HCT116 (cell line): ENCODE measurements at regions not wholly inside any gene's neighbourhood (a gene's known extent, or its start where the extent isn't known, plus 50 kb on each side); places are given as distances from the start of the nearest gene placed in this dataset.

Source experiments
- ATAC-seq: fragments of 200-7000 bp; cut with Tn5 transposase; 2 replicates; pipeline ENCODE4 v1.9.1; 2020; ENCODE audit warnings: mild to moderate bottlenecking, moderate library complexity
- BruUV-seq: library from RNA; stranded (reverse); fragments of 400-500 nt; replicated peaks from 2 replicates; lab custom pipeline; 2021; lab: Mats Ljungman, UMichigan
- CTCF ChIA-PET: fragments of 300-600 bp; sonication (Branson Sonifier 250); formaldehyde crosslinking; loops from one replicate; lab custom pipeline; 2021; ENCODE audit warnings: antibody characterized with exemption; lab: Charles Lee
- POLR2A ChIA-PET: fragments of 300-600, 350-600 bp; sonication (Branson Sonifier 250); formaldehyde crosslinking; loops from one replicate; lab custom pipeline; 2021; ENCODE audit warnings: antibody characterized with exemption; lab: Charles Lee
- RAD21 ChIA-PET, 2 experiments: fragments of 300-600 bp; sonication (Branson Sonifier 250); formaldehyde crosslinking; loops; one replicate each; lab custom pipeline; 2023; ENCODE audit warnings: low total read pairs in 2 of 2; ENCODE audit not compliant: uncharacterized antibody in 2 of 2, unreplicated experiment in 2 of 2, low non-redundant PET in 1 of 2; lab: Charles Lee
- DNase-seq: peaks from one replicate; pipeline ENCODE4 v3.0.0-alpha.2; 2010; ENCODE audit warnings: low read depth, low spot score
- H2AFZ ChIP-seq: fragments of 200-600 bp; shearing (Covaris generic), sonication (generic); 2 replicates; pipeline ENCODE4 v1.6.1; 2017; ENCODE audit warnings: low read depth, mixed run types, mixed read lengths, antibody characterized with exemption, low read length; ENCODE audit not compliant: poor library complexity, severe bottlenecking
- H3K27ac ChIP-seq: 2 replicates; pipeline ENCODE4 v1.5.1; 2012; ENCODE audit warnings: low read depth, low read length
- H3K27me3 ChIP-seq: fragments of 200-600 bp; sonication (generic); 2 replicates; pipeline ENCODE4 v1.6.1; 2016; ENCODE audit warnings: mixed run types, low read length, mixed read lengths; ENCODE audit not compliant: insufficient read depth
- H3K36me3 ChIP-seq, 2 experiments: fragments of 200-500 bp in 1 of 2; fragments of 200-600 bp in 1 of 2; sonication (Bioruptor generic) in 1 of 2; sonication (generic) in 1 of 2; 2 replicates each; pipeline versions ENCODE4 v1.5.1 to v1.6.1; 2014 to 2016; ENCODE audit warnings: low read length in 2 of 2, inconsistent platforms in 1 of 2, mixed read lengths in 1 of 2, mixed run types in 1 of 2; ENCODE audit not compliant: insufficient read depth in 2 of 2, control insufficient read depth in 1 of 2
- H3K4me1 ChIP-seq, 2 experiments: fragments of 200-600 bp in 1 of 2; sonication (generic) in 1 of 2; 2 replicates each; pipeline versions ENCODE4 v1.5.1 to v1.6.1; 2012 to 2017; ENCODE audit warnings: low read length in 2 of 2, inconsistent platforms in 1 of 2, mild to moderate bottlenecking in 1 of 2, mixed read lengths in 1 of 2, mixed run types in 1 of 2, moderate library complexity in 1 of 2; ENCODE audit not compliant: insufficient read depth in 2 of 2, control insufficient read depth in 1 of 2
- H3K4me2 ChIP-seq: fragments of 200-600 bp; sonication (generic); 2 replicates; pipeline ENCODE4 v1.6.1; 2017; ENCODE audit warnings: mixed run types, low read length, mixed read lengths
- H3K4me3 ChIP-seq, 2 experiments: fragments of 200-600 bp in 1 of 2; sonication (generic) in 1 of 2; replicated peaks in 1 of 2; 2 replicates each; pipeline ENCODE4 v1.5.1; 2011 to 2016; ENCODE audit warnings: low read length in 2 of 2, control low read depth in 1 of 2, low read depth in 1 of 2, mild to moderate bottlenecking in 1 of 2, mixed read lengths in 1 of 2, mixed run types in 1 of 2
- H3K79me2 ChIP-seq: fragments of 200-600 bp; sonication (generic); 2 replicates; pipeline ENCODE4 v1.6.1; 2017; ENCODE audit warnings: mild to moderate bottlenecking, mixed run types, low read length, moderate library complexity, mixed read lengths; ENCODE audit not compliant: insufficient read depth
- H3K9ac ChIP-seq: fragments of 200-600 bp; sonication (generic); 2 replicates; pipeline ENCODE4 v1.6.1; 2016; ENCODE audit warnings: low read length, mixed read lengths
- H3K9me2 ChIP-seq: fragments of 200-600 bp; sonication (generic), shearing (Covaris generic); 2 replicates; pipeline ENCODE4 v1.6.1; 2017; ENCODE audit warnings: mixed run types, mild to moderate bottlenecking, moderate library complexity; ENCODE audit not compliant: insufficient read depth
- H3K9me3 ChIP-seq, 2 experiments: fragments of 200-500 bp in 1 of 2; fragments of 200-600 bp in 1 of 2; sonication (Bioruptor generic) in 1 of 2; sonication (generic) in 1 of 2; 2 replicates each; pipeline ENCODE4 v1.6.1; 2014 to 2017; ENCODE audit warnings: low read length in 2 of 2, mixed read lengths in 2 of 2, inconsistent platforms in 1 of 2, low read depth in 1 of 2, mild to moderate bottlenecking in 1 of 2, mixed run types in 1 of 2, moderate library complexity in 1 of 2; ENCODE audit not compliant: control insufficient read depth in 1 of 2, insufficient read depth in 1 of 2
- H4K20me1 ChIP-seq: fragments of 200-600 bp; sonication (generic), shearing (Covaris generic); 2 replicates; pipeline ENCODE4 v1.6.1; 2017; ENCODE audit warnings: mixed run types, mild to moderate bottlenecking, moderate library complexity; ENCODE audit not compliant: insufficient read depth
- CBX3 ChIP-seq: IDR thresholded peaks from 2 replicates; pipeline ENCODE4 v1.6.1; 2012; ENCODE audit warnings: low read depth
- EGR1 ChIP-seq: IDR thresholded peaks from 2 replicates; pipeline ENCODE4 v1.6.1; 2012; ENCODE audit warnings: low read depth
- ELF1 ChIP-seq: IDR thresholded peaks from 2 replicates; pipeline ENCODE4 v1.6.1; 2012; ENCODE audit warnings: low read depth, borderline replicate concordance
- EZH2phosphoT487 ChIP-seq: fragments of 200-600 bp; IDR thresholded peaks from 2 replicates; pipeline ENCODE4 v1.6.1; 2018; ENCODE audit warnings: antibody characterized with exemption, borderline replicate concordance
- FOSL1 ChIP-seq: IDR thresholded peaks from 2 replicates; pipeline ENCODE4 v1.6.1; 2012; ENCODE audit warnings: low read depth
- JUND ChIP-seq: IDR thresholded peaks from 2 replicates; pipeline ENCODE4 v1.6.1; 2012
- POLR2AphosphoS5 ChIP-seq: IDR thresholded peaks from 2 replicates; pipeline ENCODE4 v1.6.1; 2011; ENCODE audit warnings: mild to moderate bottlenecking, low read depth, low read length, moderate library complexity
- RAD21 ChIP-seq: IDR thresholded peaks from 2 replicates; pipeline ENCODE4 v1.6.1; 2012; ENCODE audit warnings: low read depth, mild to moderate bottlenecking
- SIN3A ChIP-seq: IDR thresholded peaks from 2 replicates; pipeline ENCODE4 v1.6.1; 2012; ENCODE audit warnings: low read depth
- SP1 ChIP-seq: IDR thresholded peaks from 2 replicates; pipeline ENCODE4 v1.6.1; 2012; ENCODE audit warnings: low read depth
- SRF ChIP-seq: IDR thresholded peaks from 2 replicates; pipeline ENCODE4 v1.6.1; 2012; ENCODE audit warnings: low read depth
- TCF7L2 ChIP-seq: IDR thresholded peaks from 2 replicates; pipeline ENCODE4 v1.7.0; 2011; ENCODE audit warnings: borderline replicate concordance, inconsistent platforms; ENCODE audit not compliant: insufficient read depth, insufficient read length; ENCODE audit errors: extremely low read depth
- YY1 ChIP-seq: IDR thresholded peaks from 2 replicates; pipeline ENCODE4 v1.6.1; 2011; ENCODE audit warnings: low read length, low read depth, moderate library complexity, mild to moderate bottlenecking; ENCODE audit not compliant: insufficient replicate concordance; ENCODE audit errors: extremely low read depth
- ZFX ChIP-seq: fragments of 450-650 bp; IDR thresholded peaks from 2 replicates; pipeline ENCODE4 v1.6.1; 2017
- ZNF274 ChIP-seq: fragments of 200-500 bp; sonication (Bioruptor generic); IDR thresholded peaks from 2 replicates; pipeline ENCODE4 v1.6.1; 2014; ENCODE audit warnings: mild to moderate bottlenecking, low read depth, low read length, inconsistent platforms
- intact Hi-C: fragments of 100-400 bp; cut with micrococcal nuclease; formaldehyde crosslinking; loops from 2 replicates; pipeline ENCODE4 v1.10.0; 2022
- TF ChIP-seq, protein P1 (sequence below): IDR thresholded peaks from 2 replicates; pipeline ENCODE4 v1.6.1; 2012; ENCODE audit warnings: low read depth

DNA sequence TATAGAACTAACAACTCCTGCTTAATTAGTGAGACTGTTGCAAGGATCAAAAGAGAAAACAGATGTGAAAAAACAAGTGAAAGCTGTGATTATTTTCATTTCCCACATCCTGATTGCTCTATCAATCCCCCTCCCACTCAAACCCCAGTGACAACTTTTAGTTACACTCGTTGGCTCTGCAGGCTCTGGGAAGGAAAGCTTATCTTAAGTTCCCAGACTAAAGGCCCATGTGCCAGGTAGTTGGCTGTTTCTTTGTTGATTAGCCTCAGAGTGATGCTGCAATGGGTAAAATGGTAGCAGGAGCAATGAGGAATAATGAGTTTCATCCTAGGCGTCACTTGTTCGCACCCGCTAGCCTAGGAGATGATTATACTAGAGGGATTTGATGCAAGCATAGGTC lies 133.3 kb upstream of the IFNE start:
- BruUV-seq = no TSS peak
- Histone ChIP-seq H2AFZ (no peak overlapping the region), H3K4me1 (peaks cover 82 to 97% of the 10 kb centered on the region in 2 experiments)
- TF ChIP-seq FOSL1 (no peak), POLR2AphosphoS5 (0 out of 2 replicates have a peak, but pooled peaks have one; percentile 8), JUND (no peak), ZNF274 (no peak), RAD21 (0 out of 2 replicates have a peak, but pooled peaks have one; percentile 2)
- TF ChIP-seq, all 23 proteins: peak for 2
- H3K9me3 ChIP-seq = no peaks in the 10 kb centered on the region
- ATAC-seq = peak; percentile 3; the same call in 1 of the 2 replicates
- RAD21 ChIA-PET = no interaction called here
- H3K9ac ChIP-seq = peak overlapping the region; percentile 58
- POLR2A ChIA-PET = interaction anchor here (0.6 to 1.2 kb wide), 8 partner anchors 10 to 94 kb away, joined by 3 to 7 read pairs (median 4); no protein-coding TSS in a partner anchor
- peak overlapping the region; percentile 62 for H3K4me2 ChIP-seq
- no peaks in the 10 kb centered on the region for H3K27me3 ChIP-seq
- H3K36me3 ChIP-seq = no peaks in the 10 kb centered on the region
- peak overlapping the region in 1 of 2 experiments; percentile 29; a peak in 2 of 4 replicates for H3K4me3 ChIP-seq
- H4K20me1 ChIP-seq = no peaks in the 10 kb centered on the region
- intact Hi-C loops = loop anchor here (2.0 kb wide), 1 partner anchor 63 kb away; no protein-coding TSS in a partner anchor
- H3K79me2 ChIP-seq = peaks cover 28% of the 10 kb centered on the region
- H3K27ac ChIP-seq = peak overlapping the region; percentile 97
- CTCF ChIA-PET = no interaction called here
- no peaks in the 10 kb centered on the region for H3K9me2 ChIP-seq
- DNase-seq = no peak

DNA sequence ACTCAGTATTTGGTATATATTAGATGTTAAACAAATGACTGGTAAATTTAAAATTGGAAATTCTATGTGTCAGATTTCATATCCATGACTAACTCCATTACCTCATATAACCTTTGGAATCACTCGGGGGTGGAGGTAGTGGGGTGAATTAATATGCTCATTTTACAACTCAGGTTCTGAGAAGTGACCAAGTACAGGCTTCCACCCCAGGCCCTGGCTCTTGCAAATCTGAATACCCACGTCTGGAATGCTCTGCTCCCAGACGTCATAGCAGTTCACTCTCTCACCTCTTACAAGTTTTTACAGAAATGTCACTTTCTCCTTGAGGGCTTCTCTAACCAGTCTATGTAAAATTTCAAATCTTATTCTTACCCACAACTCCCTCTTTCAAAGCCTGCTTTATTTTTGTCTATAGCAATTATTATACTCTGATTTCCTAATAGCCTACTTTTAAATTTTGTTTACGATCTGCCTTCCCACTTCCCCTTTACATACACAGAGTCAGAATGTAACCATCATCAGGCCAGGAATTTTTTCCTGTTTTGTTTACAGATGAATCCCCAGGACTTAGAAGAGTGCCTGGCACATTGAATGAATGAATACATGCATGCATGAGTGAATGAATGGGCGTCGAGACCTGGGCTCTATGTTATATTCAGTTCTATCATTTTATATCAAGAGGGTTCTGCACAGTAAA lies 134.1 kb upstream of the IFNE start:
- RAD21 ChIA-PET = no interaction called here
- H3K4me3 ChIP-seq = peak overlapping the region in 1 of 2 experiments; percentile 17; a peak in 1 of 4 replicates
- no peaks in the 10 kb centered on the region for H3K27me3 ChIP-seq
- intact Hi-C loops = no loop called here
- POLR2A ChIA-PET = interaction anchor here (0.7 to 1.6 kb wide), 6 partner anchors 11 to 93 kb away, joined by 3 to 6 read pairs (median 4); no protein-coding TSS in a partner anchor
- H4K20me1 ChIP-seq = no peaks in the 10 kb centered on the region
- H3K4me2 ChIP-seq = peak overlapping the region; percentile 62
- peaks cover 26% of the 10 kb centered on the region for H3K79me2 ChIP-seq
- ATAC-seq (peak; percentile 74), DNase-seq (peak; percentile 93)
- H3K9me3 ChIP-seq = no peaks in the 10 kb centered on the region
- TSS peak; percentile 60 for BruUV-seq
- peak overlapping the region; percentile 58 for H3K9ac ChIP-seq
- H3K27ac ChIP-seq = peak overlapping the region; percentile 97
- H3K9me2 ChIP-seq = no peaks in the 10 kb centered on the region
- CTCF ChIA-PET = no interaction called here
- peaks cover 74 to 89% of the 10 kb centered on the region in 2 experiments for H3K4me1 ChIP-seq
- H3K36me3 ChIP-seq = no peaks in the 10 kb centered on the region
- no peak overlapping the region for H2AFZ ChIP-seq
- TF ChIP-seq RAD21 (peak; percentile 22), ELF1 (no peak), ZNF274 (no peak), EGR1 (peak; percentile 78), SRF (0 out of 2 replicates have a peak, but pooled peaks have one; percentile 64), TCF7L2 (no peak), FOSL1 (peak; percentile 66), CBX3 (no peak), YY1 (no peak), POLR2AphosphoS5 (peak; percentile 60; the same call in 1 of the 2 replicates), SIN3A (0 out of 2 replicates have a peak, but pooled peaks have one; percentile 52), ZFX (no peak), SP1 (peak; percentile 84), EZH2phosphoT487 (no peak)
- TF ChIP-seq, protein P1, sequence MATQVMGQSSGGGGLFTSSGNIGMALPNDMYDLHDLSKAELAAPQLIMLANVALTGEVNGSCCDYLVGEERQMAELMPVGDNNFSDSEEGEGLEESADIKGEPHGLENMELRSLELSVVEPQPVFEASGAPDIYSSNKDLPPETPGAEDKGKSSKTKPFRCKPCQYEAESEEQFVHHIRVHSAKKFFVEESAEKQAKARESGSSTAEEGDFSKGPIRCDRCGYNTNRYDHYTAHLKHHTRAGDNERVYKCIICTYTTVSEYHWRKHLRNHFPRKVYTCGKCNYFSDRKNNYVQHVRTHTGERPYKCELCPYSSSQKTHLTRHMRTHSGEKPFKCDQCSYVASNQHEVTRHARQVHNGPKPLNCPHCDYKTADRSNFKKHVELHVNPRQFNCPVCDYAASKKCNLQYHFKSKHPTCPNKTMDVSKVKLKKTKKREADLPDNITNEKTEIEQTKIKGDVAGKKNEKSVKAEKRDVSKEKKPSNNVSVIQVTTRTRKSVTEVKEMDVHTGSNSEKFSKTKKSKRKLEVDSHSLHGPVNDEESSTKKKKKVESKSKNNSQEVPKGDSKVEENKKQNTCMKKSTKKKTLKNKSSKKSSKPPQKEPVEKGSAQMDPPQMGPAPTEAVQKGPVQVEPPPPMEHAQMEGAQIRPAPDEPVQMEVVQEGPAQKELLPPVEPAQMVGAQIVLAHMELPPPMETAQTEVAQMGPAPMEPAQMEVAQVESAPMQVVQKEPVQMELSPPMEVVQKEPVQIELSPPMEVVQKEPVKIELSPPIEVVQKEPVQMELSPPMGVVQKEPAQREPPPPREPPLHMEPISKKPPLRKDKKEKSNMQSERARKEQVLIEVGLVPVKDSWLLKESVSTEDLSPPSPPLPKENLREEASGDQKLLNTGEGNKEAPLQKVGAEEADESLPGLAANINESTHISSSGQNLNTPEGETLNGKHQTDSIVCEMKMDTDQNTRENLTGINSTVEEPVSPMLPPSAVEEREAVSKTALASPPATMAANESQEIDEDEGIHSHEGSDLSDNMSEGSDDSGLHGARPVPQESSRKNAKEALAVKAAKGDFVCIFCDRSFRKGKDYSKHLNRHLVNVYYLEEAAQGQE = no peak
